22Rv1 (cell line): ENCODE measurements at regions not wholly inside any gene's neighbourhood (a gene's known extent, or its start where the extent isn't known, plus 50 kb on each side); places are given as distances from the start of the nearest gene placed in this dataset.

Source experiments
- H3K27ac ChIP-seq: fragments of 450-650 bp; 2 replicates; pipeline ENCODE4 v1.5.1; 2017
- ZFX ChIP-seq: fragments of 450-650 bp; IDR thresholded peaks from 2 replicates; pipeline ENCODE4 v1.6.1; 2017; ENCODE audit warnings: antibody characterized with exemption, borderline replicate concordance
- TF ChIP-seq, protein P1 (sequence below): fragments of 450-650 bp; IDR thresholded peaks from 2 replicates; pipeline ENCODE4 v1.5.1; 2017; ENCODE audit warnings: mild to moderate bottlenecking

- H3K27ac ChIP-seq, result no peak overlapping the region
Observed at GRCh38 chr12:105825141-105825540, 313.6 kb downstream of the NUAK1 start.

GRCh38 chr12:105831372-105831771, 307.4 kb downstream of the NUAK1 start:
- no peak overlapping the region for H3K27ac ChIP-seq
- TF ChIP-seq, protein P1, sequence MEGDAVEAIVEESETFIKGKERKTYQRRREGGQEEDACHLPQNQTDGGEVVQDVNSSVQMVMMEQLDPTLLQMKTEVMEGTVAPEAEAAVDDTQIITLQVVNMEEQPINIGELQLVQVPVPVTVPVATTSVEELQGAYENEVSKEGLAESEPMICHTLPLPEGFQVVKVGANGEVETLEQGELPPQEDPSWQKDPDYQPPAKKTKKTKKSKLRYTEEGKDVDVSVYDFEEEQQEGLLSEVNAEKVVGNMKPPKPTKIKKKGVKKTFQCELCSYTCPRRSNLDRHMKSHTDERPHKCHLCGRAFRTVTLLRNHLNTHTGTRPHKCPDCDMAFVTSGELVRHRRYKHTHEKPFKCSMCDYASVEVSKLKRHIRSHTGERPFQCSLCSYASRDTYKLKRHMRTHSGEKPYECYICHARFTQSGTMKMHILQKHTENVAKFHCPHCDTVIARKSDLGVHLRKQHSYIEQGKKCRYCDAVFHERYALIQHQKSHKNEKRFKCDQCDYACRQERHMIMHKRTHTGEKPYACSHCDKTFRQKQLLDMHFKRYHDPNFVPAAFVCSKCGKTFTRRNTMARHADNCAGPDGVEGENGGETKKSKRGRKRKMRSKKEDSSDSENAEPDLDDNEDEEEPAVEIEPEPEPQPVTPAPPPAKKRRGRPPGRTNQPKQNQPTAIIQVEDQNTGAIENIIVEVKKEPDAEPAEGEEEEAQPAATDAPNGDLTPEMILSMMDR, result no peak
- TF ChIP-seq ZFX, result no peak

More at GRCh38 chr12:105825141-105825540, 313.6 kb downstream of the NUAK1 start:
- TF ChIP-seq, protein P1, result no peak
- TF ChIP-seq ZFX, result no peak

GRCh38 chr12:105832021-105832420, 306.7 kb downstream of the NUAK1 start:
- TF ChIP-seq ZFX, result no peak
- TF ChIP-seq, protein P1, result no peak
- H3K27ac ChIP-seq, result no peak overlapping the region

- no peak for TF ChIP-seq ZFX
- TF ChIP-seq, protein P1, result no peak
- no peak overlapping the region for H3K27ac ChIP-seq
Observed at GRCh38 chr12:105832806-105833205, 305.9 kb downstream of the NUAK1 start.

- TF ChIP-seq, protein P1, result no peak
- no peak overlapping the region for H3K27ac ChIP-seq
Observed at GRCh38 chr12:105834496-105834895, 304.3 kb downstream of the NUAK1 start.

DNA sequence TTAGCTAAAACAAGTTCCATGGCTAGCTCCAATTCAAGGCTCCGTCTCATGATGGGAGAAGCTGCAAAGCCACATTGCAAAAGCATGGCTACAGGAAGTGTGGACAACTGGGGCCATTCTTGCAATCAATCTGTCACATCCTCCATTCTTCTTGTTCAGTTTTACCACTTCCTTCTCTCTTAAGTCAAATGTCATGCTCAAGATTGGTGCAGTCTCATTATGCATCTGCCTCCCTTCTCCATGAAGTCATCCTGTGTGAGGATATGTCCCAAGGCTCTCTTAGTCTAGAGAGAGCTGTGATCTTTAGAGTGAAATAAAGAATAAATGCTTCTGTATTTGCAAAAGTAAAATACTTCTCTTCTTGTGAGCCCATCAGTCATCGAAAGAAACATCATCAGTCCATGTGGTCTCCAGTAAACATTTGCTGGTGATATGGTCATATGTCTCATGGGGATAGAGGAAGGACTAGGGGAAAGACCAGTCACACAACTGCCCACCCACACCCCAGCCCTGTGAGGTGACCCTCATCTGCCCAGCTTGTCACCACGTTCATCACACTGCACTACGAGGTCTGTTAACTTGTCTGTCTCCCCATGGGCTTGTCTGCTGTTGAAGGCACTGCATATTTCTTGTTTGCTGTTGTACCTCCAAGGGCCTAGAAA, 303.0 kb downstream of the NUAK1 start:
- TF ChIP-seq, protein P1, result no peak
- no peak overlapping the region for H3K27ac ChIP-seq

DNA sequence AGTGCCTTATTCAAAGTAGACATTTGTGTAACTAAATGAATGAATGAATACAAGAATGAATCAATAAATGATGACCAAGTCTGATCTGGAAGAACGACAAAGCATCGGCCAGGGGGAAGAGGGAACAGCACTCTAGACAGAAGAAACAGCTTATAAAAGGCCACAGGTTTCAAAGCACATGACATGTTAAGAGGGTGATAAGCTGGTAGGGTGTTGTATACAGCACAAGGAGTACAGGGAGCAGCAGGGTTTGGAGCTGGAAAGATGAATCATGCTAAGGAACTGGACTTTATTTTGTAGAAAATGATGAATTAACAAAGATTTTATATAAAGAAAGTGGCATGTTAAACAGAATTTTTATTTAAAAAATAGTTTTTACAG, 302.5 kb downstream of the NUAK1 start:
- no peak for TF ChIP-seq ZFX
- TF ChIP-seq, protein P1, result no peak
- H3K27ac ChIP-seq, result no peak overlapping the region
